Endothelial cell of hepatic sinusoid (primary cell): ENCODE measurements at regions not wholly inside any gene's neighbourhood (a gene's known extent, or its start where the extent isn't known, plus 50 kb on each side); places are given as distances from the start of the nearest gene placed in this dataset.
"Not testable (repeated sequence)": the region's sequence is repeated elsewhere in the genome, so short reads cannot be mapped to it uniquely, and the experiment has no call there.

Experiments
- in situ Hi-C: cut with HindIII; loops from 2 replicates; pipeline ENCODE4 v1.10.0; 2017; ENCODE audit warnings: low sequenced_read_pairs

DNA sequence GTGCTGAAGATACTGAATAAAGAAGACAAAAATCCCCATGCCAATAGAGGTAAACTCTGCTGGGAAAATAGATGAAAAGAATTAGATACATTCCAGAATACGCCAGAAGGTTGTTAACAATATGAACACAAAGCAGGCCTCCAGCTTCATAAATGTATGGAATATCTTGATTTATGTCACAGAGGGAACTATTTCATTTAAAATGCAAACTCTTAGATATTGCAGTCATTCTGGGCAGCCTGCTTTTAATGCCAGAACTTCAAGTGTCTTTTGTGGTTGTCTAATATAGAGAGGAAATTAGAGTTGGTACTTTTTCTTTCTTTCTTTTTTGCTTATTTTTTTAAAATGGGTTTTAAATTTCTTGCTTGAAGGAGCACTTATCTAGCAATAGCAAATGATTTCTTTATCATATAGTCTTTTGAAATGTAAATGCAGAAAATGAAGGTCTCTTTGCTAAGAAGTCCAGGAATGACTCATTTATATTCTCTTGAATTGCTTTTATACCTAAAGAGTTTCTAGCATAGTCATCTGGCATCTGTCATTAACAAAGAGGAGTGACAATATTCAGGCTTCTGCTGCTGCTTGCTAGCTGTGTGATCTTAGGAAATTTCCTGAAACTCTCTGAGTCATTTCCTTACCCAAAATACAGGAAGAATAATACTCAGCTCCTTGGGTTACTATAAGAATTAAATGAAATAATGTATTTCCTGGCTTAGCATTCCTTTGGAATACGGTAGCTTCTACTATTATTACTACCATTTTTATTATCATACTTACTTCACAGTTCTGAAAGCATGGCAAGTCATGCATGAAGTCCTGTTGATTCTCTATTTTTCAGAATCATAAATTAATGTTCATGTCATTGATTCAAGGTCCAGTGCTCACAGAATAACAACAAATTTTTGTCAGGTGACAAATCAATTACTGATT lies 527.6 kb downstream of the DIPK2A start:
- in situ Hi-C loops: no loop called here

DNA sequence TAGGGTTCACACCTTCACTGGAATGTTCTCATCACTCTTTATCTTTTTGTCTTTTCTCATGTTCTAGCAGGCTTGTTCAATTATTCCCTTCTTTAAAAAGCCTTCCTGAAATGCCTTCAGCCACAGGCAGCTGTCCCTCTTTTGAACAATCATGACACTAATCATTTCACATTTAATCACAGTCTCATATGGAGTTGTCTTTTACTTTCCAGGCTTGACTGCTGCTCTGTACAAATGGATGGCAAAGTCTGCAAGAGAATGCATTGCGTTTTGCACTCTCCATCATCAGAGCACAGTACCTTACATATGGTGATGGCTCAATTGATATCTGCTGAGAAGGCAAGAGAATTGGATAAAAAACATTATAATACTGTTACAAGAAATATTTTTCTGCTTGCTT lies 529.8 kb downstream of the DIPK2A start:
- in situ Hi-C loops: no loop called here

DNA sequence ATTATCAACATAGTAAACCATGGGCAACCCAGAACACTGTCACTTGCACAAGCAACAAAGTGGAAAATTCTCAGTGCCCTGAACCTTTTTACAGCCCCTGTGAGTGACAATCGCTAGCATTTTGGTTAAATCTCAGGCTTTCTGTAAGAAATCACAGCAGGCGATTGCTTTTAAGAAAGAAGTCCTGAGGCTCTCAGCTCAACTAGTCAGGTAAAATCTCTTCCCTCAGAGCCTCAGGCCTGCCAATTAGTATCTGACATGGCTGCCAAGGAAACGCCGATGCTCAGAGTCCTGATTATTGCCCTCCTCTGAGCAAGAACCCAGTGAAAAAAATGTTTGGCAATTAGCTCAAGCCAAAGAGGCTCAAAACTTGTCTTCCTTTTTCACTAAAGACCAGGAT lies 530.8 kb downstream of the DIPK2A start:
- in situ Hi-C loops: no loop called here

DNA sequence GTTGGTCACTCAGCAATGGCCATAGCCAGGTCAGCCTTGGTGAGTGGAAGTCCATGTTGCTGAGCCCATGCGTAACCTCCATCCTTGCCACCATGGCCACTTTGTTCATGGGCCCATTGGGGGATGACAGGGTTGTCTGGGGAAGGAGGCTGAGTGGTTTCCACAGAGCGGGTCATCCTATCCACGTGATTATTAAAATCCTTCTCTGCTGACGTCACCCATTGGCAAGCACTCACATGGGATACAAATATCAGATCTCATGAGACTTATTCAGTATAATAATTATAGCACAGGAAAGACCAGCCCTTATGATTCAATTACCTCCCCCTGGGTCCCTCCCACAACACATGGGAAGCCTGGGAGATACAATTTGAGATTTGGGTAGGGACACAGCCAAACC lies 534.8 kb downstream of the DIPK2A start:
- in situ Hi-C loops: not testable (repeated sequence)

DNA sequence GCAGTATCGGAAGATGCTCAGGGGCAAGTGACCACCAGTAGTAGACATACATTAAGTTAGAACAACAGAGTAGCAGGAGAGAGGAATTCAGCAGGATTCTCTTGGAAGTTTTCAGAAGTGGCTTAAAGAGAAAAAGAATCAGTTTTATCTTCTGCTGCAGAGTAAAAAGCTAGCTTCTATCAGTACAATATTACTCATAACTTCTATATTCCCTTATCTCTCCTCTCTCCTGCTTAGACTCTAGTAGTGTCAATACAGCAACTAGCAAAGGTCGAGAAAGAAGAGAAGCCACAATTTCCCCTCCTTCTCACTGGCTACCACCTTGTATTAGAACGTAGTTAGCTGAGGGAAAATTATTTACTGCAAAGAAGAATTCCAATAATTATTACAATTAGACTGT lies 539.7 kb downstream of the DIPK2A start:
- in situ Hi-C loops: no loop called here

DNA sequence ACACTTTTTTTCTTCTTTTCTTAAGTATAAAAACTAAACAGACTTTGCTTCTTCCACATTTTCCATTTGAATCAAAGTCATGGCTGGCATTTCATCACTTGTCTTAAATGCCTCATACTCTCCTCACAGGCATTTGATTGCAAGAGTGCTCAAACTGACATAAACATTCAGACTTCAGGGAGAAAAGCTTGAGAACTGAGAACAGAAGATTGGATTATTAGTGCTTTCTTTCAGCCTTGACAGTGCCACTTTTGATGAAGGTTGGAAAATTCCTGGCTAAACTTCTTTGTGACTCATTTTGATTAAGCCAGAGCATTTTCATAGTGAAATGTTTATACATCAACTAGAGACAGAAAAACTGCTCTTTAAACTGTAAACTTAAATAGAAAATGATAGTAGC lies 544.4 kb downstream of the DIPK2A start:
- in situ Hi-C loops: no loop called here

DNA sequence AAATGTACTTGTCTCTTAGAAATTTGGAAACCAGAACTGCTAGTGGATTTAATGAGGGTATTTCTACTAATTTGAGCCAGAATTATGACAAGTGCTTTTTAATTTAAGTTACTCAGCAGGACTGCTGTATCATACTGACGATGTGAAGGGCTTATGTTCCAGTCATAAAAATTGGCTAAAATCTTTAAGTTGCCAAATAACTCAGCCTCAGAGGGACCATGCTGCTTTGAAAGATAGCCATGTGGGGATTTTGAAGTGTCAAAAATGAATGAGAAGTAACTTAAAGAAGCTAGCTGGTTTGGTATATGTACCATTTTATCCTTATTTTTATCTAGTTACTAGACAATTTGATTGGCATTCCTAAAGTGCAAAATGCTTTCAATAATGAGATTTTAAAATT lies 545.0 kb downstream of the DIPK2A start:
- in situ Hi-C loops: no loop called here

DNA sequence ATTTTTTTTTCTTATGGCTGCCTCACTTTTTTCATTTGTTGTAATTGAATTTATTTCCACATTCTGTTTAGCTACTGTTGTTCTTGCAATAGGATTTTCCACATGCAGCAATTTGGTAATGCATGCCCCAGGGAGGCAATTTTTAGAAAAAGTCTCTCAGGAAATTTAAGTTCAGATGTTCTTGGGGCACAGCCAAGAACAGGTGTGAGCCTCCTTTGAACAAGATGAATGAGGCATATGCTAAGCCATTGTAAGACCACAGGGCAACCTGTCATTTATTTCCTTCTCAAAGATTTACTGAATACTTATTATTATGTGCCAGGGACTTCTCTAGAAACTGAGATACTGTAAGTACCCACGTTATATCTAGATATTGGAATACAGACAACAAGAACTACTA lies 549.5 kb downstream of the DIPK2A start:
- in situ Hi-C loops: no loop called here

DNA sequence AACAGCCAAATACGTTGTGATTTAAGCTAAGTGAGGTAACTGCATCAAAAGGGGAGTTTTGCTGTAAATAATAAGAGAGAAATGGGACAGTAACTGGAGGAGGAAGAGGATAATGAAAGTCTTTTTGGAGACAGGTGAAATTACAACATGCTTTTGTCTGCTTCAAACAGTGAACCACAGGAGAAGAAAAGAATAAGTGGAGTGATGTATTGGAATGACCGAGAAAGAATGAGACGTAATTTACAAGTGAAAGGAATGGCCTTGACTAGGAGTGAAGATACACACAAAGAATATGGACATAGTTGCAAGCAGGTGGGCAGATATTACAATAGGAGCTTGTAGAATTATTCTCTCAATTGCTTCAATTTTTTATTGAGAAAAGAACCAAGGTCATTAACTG lies 550.8 kb downstream of the DIPK2A start:
- in situ Hi-C loops: no loop called here

DNA sequence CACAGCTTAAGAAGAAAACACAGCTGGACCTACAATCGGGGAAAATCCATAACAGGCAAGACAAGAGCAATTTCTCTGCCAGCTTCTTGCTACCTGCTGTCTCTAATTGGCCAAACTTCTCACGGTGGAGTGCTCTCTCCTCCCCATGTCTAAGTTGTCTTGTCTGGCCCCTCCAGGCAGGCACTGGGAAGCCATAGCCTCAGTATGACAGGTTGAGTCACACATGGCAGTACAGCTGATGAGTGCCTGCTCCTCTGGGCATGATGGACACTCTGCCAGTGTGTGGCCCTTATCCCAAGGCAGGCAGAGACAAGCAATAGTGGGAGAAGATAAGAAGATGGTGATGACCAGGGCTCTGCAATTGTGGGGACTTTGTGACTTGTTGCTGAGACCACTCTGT lies 551.8 kb downstream of the DIPK2A start:
- in situ Hi-C loops: no loop called here

DNA sequence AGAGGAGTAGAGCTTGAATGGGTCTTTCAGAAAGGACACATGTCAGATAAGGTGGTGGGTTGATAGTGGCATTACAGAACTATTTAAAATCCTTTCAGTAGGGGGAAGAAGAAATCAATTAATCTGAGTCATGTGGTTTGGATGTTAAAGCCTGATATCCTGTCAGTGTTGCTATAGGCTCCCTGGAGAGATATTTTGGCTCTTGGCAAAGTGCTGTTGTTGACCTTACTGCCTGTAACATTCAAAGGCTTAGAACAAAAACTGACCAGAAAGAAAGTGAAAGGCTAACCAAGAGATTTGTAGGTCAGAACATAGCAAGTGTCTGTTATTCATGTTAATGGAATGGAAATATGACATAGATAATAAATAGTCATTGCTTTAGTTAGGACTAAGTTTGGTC lies 552.9 kb downstream of the DIPK2A start:
- in situ Hi-C loops: no loop called here

DNA sequence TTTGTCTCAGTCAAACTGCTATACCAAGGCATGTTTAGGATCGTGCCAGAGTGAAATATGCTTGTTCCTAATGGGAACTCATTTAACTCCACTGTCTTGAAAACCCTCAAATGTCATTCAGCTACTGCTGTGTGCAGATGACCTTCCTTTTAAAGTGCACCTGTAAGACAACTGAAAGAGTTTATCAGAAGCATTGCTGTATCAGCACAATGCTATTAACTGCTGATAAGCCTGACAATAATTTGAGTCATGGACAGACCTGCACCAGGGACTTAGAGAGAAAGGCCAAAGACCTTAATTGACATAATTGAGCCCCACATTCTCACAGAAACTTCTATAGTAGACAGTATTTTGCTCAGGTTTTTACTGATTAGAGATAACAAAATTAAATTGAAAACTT lies 557.9 kb downstream of the DIPK2A start:
- in situ Hi-C loops: no loop called here

DNA sequence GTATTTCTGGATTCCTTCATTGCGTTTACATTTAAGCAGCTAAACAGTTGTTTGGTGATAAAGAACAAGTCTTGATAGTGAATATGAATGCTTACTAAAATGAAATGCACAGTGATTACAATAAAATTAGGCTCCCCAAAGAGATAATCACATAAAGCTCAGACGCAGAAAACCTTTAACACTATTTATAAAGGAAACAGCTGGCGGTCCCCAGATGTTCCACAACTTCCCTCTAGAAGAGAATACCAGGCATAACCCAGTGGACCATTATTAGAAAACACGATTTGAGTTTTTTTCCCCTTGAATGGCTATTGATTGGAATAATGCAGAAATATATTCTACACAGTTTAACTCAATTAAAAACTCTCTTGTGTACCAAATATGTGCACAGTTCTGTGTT lies 573.2 kb downstream of the DIPK2A start:
- in situ Hi-C loops: no loop called here

DNA sequence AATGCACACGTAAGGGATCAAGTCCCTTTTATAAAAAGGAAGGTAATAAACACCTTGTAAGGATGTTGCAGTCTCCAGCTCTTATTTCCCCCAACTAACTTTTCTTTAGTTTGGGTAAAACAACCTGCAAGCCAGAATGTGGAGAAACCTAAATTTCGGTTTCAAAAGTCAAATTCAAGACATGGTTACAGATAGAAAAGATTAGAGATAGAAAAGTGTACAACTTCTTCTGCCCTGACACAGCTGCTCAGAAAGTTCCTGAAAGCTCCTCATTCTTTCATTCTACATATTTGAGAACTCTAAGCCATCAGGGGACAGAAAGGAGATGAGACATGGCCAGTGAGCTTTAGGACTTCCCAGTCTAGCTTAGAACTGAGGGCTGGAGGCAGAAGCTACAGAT lies 574.9 kb downstream of the DIPK2A start:
- in situ Hi-C loops: no loop called here

DNA sequence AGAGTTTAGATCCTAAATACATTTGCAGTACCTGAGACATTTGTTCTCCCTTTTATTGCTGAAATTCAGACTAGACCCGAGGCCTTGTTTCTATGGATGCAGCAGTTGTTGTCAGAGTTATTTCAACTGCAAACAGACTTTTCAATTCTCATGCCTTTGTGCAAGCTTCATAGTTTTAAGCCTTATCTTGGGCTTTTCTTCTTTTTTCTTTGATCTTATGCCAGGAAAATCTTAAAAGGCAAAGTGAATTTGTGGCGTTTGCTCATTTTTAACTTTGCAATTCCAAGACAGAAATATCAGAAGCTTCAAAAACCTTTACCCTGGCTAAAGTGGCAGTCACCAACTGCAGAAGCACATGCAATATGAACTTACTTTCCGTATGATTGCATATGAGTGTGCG lies 576.7 kb downstream of the DIPK2A start:
- in situ Hi-C loops: no loop called here

DNA sequence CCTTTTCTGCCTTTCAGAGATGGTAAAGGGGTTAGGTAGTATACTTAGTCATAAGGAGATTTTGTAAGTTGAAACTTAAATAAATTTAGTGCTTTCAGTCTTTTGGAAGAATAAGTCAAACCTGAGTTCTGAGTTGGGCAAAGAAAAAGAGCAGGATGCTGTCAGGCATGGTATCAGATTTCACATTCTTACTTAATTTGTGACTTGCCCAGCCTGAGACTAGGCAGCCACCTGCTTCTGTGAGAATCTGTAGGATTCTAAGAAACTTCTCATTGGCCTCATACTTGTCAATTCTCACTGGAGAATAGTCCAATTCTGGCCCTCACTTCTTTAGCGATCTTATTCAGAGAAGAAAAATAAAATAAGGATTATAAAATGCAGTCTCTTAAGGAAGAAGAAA lies 577.5 kb downstream of the DIPK2A start:
- in situ Hi-C loops: no loop called here

DNA sequence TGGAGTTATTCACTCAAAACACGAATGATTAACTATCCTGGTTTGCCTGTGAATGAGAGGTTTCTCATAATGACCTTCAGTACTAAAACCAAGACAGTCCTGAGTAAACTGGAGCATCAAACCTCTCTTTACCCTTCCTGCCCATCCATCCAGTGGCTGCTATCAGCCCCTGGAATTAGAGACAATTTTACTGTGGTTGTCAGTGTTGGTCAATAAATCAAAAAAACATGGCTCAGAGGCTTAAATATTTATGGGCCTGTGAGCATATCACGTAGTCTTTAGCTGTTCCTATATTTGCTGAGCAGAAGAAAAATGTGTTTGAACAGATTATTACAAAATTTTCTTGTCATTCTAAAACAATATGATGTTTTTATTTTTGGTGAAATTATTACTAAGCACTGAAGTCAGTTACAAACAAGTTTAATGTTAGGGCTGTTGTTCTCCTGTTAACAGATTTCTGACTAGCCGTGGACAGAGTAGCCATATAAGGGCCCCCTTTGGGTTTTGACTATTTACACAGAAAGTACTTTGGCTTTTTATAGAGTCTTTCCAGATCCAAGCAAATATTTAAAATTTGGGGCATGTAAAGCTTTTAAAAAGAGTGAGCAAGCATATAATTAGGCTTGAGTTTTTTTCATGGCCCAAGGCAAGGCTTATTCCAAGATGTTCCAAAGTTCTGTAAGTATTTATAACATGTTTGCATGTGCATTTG lies 580.9 kb downstream of the DIPK2A start:
- in situ Hi-C loops: no loop called here

DNA sequence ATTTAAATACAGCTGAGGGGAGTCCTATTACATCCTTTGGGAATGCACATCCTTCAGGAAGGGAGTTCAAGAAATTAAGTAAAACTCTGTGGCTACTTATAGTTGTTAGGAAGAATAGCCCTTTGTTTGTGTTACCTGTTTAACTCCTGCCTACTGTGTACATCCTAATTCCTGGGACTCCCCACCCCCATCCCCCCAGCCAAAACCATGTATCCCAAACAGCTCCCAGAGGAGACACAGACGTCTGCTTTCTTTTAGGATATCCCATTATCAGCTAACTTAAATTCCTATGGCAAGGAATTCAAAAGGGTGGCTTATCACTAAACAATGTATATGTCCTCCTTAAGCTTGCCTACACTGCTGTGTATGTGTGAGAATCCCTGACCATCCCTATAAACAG lies 581.7 kb downstream of the DIPK2A start:
- in situ Hi-C loops: no loop called here

DNA sequence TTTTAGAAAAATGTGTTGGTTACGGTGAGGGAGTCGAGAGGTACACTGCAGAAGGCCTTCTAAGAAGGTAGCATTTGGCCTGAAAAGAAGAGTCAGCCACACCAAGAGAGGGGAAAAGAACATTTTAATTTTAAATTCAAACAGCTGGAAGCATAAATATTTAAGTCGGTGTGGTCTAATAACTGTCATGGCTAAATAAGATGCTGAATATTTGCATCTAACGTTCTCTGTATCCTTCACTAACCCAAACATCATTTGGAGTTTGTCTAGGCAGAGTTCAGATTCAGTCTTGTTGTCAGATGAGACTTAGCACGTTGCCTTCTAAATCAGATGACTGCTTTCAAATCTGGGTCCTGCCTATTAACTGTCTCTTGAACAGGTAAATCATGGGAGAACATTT lies 583.3 kb downstream of the DIPK2A start:
- in situ Hi-C loops: no loop called here

DNA sequence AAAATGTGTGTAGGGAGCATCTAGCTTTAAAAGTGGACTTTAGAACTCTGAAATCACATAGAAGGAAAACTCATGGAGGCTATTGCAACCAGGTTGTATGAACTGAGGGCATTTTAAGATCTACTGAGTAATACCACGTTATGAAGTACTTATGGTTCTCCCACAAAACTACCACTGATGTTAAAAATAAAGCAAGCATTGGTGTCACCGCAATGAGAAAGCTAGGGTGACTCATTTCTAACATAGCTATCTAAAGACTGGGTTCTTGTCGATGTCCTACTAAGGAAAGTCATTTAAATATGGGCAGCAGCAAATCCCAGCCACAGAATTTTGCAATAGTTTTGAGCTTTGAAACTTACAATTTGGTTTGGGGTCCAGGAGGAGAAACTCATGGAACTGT lies 584.8 kb downstream of the DIPK2A start:
- in situ Hi-C loops: no loop called here

DNA sequence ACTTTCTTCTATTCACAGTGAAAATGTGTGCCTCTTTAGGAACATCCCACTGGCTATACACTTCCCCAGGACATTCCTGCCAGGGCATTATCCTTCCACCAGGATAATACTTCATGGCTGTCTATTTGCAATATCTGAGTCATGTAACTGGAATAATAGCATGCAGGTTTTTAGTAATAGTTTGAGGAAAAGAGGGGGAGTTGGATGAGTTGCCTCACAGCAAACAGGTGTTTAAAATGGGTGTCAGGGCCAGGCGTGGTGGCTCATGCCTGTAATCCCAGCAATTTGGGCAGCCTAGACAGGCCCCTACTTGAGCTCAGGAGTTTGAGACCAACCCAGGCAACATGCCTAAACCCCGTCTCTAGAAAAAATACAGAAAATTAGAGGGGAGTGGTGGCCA lies 585.9 kb downstream of the DIPK2A start:
- in situ Hi-C loops: no loop called here

DNA sequence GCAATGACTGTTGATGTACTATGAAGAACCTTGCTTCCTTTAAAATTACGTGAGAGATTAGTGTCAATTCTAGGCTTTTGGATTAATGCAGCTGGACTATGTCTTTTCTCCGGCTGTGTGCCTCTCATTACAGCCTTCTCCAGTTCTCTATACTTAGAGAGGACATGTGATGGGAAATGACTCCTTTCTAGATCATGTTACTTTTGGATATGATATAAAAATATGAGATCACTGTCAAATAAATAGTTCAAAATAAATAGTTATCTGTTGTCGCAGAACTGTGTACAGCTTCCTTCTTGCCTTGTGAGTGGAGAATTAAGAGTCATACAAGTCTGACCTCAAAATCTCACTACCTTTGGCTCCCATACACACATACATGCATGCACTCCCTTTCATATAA lies 592.4 kb downstream of the DIPK2A start:
- in situ Hi-C loops: no loop called here
